ENCODE measurements at regions not wholly inside any gene's neighbourhood (a gene's known extent, or its start where the extent isn't known, plus 50 kb on each side); places are given as distances from the start of the nearest gene placed in this dataset.
A peak's percentile ranks its signal among the peaks of the same experiment; 100 is the strongest.

DNA sequence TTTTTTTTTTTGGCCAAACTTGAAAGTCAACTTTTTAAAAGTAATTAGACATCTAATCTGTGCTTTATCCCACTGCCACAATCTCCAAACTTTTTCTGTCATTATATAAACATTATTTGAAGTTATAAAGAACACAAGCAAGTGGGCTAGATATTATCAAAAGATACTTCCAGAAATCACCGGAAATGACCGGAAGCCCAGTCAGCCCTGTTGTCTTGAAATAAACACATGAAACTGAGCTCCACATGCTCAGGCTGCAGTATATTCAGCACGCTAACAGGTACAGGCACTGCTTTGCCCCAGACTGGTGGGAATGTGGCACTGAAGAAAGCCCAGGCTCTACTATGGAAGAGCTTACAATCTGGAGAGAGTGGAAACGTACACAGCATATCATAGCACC is 158.9 kb upstream of the PLEKHG7 start (continued):
- TF ChIP-seq, protein P1, sequence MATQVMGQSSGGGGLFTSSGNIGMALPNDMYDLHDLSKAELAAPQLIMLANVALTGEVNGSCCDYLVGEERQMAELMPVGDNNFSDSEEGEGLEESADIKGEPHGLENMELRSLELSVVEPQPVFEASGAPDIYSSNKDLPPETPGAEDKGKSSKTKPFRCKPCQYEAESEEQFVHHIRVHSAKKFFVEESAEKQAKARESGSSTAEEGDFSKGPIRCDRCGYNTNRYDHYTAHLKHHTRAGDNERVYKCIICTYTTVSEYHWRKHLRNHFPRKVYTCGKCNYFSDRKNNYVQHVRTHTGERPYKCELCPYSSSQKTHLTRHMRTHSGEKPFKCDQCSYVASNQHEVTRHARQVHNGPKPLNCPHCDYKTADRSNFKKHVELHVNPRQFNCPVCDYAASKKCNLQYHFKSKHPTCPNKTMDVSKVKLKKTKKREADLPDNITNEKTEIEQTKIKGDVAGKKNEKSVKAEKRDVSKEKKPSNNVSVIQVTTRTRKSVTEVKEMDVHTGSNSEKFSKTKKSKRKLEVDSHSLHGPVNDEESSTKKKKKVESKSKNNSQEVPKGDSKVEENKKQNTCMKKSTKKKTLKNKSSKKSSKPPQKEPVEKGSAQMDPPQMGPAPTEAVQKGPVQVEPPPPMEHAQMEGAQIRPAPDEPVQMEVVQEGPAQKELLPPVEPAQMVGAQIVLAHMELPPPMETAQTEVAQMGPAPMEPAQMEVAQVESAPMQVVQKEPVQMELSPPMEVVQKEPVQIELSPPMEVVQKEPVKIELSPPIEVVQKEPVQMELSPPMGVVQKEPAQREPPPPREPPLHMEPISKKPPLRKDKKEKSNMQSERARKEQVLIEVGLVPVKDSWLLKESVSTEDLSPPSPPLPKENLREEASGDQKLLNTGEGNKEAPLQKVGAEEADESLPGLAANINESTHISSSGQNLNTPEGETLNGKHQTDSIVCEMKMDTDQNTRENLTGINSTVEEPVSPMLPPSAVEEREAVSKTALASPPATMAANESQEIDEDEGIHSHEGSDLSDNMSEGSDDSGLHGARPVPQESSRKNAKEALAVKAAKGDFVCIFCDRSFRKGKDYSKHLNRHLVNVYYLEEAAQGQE (IDR thresholded peaks at IDR 0.05; ENCODE audit: low read depth, low read length), result no peak
- TF ChIP-seq, protein P2, sequence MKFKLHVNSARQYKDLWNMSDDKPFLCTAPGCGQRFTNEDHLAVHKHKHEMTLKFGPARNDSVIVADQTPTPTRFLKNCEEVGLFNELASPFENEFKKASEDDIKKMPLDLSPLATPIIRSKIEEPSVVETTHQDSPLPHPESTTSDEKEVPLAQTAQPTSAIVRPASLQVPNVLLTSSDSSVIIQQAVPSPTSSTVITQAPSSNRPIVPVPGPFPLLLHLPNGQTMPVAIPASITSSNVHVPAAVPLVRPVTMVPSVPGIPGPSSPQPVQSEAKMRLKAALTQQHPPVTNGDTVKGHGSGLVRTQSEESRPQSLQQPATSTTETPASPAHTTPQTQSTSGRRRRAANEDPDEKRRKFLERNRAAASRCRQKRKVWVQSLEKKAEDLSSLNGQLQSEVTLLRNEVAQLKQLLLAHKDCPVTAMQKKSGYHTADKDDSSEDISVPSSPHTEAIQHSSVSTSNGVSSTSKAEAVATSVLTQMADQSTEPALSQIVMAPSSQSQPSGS (IDR thresholded peaks at IDR 0.05; ENCODE audit: low read length), result peak; percentile 50; the same call in 1 of the 2 replicates
- TF ChIP-seq EED (IDR thresholded peaks at IDR 0.05; ENCODE audit: low read depth) (peak; percentile 67), GABPA (IDR thresholded peaks at IDR 0.05; ENCODE audit: low read depth) (peak; percentile 69; the same call in 1 of the 2 replicates), TCF7 (IDR thresholded peaks at IDR 0.05; ENCODE audit: borderline replicate concordance) (no peak), RB1 (IDR thresholded peaks at IDR 0.05; ENCODE audit: borderline replicate concordance) (no peak), TAF1 (IDR thresholded peaks at IDR 0.05; ENCODE audit: borderline replicate concordance, low read depth, low read length) (no peak), BMI1 (IDR thresholded peaks at IDR 0.05; ENCODE audit: borderline replicate concordance) (no peak), YY1 (IDR thresholded peaks at IDR 0.05; ENCODE audit: low read depth, low read length) (no peak), CEBPB (IDR thresholded peaks at IDR 0.05; ENCODE audit: borderline replicate concordance in 1 of 2, low read depth in 2 of 2, low read length in 2 of 2) (no peak), BRCA1 (IDR thresholded peaks at IDR 0.05; ENCODE audit: low read depth, low read length) (no peak), ZSCAN29 (IDR thresholded peaks at IDR 0.05) (no peak), SRF (IDR thresholded peaks at IDR 0.05; ENCODE audit: low read depth in 2 of 2, low read length in 2 of 2) (no peak), NFIC (IDR thresholded peaks at IDR 0.05; ENCODE audit: low read depth, low read length) (peak; percentile 76), CHD4 (IDR thresholded peaks at IDR 0.05) (no peak; the same call in 1 of the 2 replicates), PML (IDR thresholded peaks at IDR 0.05; ENCODE audit: low read length) (no peak), DPF2 (IDR thresholded peaks at IDR 0.05) (no peak), POLR2A (IDR thresholded peaks at IDR 0.05; ENCODE audit: low read depth, low read length) (peak; percentile 69), TCF12 (IDR thresholded peaks at IDR 0.05; ENCODE audit: low read depth, low read length) (no peak), SP1 (IDR thresholded peaks at IDR 0.05; ENCODE audit: low read depth, low read length) (no peak), IKZF2 (IDR thresholded peaks at IDR 0.05) (0 out of 4 replicates have a peak, but pooled peaks of 1 of the 2 experiments have one; percentile 19), RBBP5 (conservative IDR thresholded peaks at IDR 0.05) (no peak)
- TF ChIP-seq, protein P3, sequence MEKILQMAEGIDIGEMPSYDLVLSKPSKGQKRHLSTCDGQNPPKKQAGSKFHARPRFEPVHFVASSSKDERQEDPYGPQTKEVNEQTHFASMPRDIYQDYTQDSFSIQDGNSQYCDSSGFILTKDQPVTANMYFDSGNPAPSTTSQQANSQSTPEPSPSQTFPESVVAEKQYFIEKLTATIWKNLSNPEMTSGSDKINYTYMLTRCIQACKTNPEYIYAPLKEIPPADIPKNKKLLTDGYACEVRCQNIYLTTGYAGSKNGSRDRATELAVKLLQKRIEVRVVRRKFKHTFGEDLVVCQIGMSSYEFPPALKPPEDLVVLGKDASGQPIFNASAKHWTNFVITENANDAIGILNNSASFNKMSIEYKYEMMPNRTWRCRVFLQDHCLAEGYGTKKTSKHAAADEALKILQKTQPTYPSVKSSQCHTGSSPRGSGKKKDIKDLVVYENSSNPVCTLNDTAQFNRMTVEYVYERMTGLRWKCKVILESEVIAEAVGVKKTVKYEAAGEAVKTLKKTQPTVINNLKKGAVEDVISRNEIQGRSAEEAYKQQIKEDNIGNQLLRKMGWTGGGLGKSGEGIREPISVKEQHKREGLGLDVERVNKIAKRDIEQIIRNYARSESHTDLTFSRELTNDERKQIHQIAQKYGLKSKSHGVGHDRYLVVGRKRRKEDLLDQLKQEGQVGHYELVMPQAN (conservative IDR thresholded peaks at IDR 0.05), result no peak
- TF ChIP-seq, protein P4, sequence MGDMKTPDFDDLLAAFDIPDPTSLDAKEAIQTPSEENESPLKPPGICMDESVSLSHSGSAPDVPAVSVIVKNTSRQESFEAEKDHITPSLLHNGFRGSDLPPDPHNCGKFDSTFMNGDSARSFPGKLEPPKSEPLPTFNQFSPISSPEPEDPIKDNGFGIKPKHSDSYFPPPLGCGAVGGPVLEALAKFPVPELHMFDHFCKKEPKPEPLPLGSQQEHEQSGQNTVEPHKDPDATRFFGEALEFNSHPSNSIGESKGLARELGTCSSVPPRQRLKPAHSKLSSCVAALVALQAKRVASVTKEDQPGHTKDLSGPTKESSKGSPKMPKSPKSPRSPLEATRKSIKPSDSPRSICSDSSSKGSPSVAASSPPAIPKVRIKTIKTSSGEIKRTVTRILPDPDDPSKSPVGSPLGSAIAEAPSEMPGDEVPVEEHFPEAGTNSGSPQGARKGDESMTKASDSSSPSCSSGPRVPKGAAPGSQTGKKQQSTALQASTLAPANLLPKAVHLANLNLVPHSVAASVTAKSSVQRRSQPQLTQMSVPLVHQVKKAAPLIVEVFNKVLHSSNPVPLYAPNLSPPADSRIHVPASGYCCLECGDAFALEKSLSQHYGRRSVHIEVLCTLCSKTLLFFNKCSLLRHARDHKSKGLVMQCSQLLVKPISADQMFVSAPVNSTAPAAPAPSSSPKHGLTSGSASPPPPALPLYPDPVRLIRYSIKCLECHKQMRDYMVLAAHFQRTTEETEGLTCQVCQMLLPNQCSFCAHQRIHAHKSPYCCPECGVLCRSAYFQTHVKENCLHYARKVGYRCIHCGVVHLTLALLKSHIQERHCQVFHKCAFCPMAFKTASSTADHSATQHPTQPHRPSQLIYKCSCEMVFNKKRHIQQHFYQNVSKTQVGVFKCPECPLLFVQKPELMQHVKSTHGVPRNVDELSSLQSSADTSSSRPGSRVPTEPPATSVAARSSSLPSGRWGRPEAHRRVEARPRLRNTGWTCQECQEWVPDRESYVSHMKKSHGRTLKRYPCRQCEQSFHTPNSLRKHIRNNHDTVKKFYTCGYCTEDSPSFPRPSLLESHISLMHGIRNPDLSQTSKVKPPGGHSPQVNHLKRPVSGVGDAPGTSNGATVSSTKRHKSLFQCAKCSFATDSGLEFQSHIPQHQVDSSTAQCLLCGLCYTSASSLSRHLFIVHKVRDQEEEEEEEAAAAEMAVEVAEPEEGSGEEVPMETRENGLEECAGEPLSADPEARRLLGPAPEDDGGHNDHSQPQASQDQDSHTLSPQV (IDR thresholded peaks at IDR 0.05), result 0 out of 2 replicates have a peak, but pooled peaks have one; percentile 67

Measured in GM12878 (cell line).